ENCODE measurements at regions not wholly inside any gene's neighbourhood (a gene's known extent, or its start where the extent isn't known, plus 50 kb on each side); places are given as distances from the start of the nearest gene placed in this dataset.
"Not testable (repeated sequence)": the region's sequence is repeated elsewhere in the genome, so short reads cannot be mapped to it uniquely, and the experiment has no call there.

DNA sequence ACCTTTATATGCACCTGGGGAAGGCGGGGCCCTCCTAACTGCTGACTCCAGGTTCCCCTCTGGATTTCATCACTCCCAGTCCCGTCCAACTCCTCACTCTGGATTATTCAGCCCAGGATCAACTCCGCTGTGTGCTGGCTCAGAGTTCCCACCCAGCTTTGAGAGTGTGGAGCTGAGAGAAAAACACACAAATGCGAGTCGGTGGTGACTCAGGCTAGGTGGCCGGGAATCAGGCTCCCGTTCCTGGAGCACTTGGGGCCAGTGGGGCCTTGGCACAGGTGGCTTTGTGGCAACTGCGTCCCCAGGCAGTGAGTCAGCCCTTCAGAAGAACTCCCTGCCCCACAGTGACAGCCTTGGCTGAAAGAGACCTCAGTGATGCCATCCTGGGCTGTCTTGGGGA lies 139.1 kb downstream of the TNFRSF13B start:
- TF ChIP-seq, protein P1, sequence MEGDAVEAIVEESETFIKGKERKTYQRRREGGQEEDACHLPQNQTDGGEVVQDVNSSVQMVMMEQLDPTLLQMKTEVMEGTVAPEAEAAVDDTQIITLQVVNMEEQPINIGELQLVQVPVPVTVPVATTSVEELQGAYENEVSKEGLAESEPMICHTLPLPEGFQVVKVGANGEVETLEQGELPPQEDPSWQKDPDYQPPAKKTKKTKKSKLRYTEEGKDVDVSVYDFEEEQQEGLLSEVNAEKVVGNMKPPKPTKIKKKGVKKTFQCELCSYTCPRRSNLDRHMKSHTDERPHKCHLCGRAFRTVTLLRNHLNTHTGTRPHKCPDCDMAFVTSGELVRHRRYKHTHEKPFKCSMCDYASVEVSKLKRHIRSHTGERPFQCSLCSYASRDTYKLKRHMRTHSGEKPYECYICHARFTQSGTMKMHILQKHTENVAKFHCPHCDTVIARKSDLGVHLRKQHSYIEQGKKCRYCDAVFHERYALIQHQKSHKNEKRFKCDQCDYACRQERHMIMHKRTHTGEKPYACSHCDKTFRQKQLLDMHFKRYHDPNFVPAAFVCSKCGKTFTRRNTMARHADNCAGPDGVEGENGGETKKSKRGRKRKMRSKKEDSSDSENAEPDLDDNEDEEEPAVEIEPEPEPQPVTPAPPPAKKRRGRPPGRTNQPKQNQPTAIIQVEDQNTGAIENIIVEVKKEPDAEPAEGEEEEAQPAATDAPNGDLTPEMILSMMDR (IDR thresholded peaks at IDR 0.05), result not testable (repeated sequence)
- not testable (repeated sequence) for TF ChIP-seq POLR2A (IDR thresholded peaks at IDR 0.05)

Measured in lower leg skin (tissue), 3 donors.